ENCODE measurements at regions not wholly inside any gene's neighbourhood (a gene's known extent, or its start where the extent isn't known, plus 50 kb on each side); places are given as distances from the start of the nearest gene placed in this dataset.
"Not testable (repeated sequence)": the region's sequence is repeated elsewhere in the genome, so short reads cannot be mapped to it uniquely, and the experiment has no call there.

DNA sequence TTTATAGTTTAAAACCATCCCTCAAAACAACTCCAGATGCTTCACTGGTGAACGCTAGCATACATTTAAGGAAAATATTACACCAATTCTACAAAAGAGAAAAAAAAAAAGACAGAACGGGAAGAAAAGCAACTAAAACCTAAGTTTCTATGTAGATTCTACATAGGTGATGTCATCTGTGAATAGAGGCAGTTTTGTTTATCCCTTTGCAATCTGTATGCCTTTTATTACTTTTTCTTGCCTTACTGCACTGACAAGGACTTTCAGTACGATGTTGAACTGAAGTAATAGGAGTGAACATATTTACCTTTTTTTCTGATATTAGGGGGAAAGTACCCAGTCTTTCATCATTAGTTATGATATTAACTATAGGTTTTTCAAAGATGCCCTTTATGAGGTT is 101.7 kb upstream of the HAO2 start:
- H3K4me1 ChIP-seq (ENCODE audit: insufficient read depth), result no peaks in the 10 kb centered on the region
- H3K4me3 ChIP-seq (ENCODE audit: low read depth, low read length), result no peak overlapping the region
- no peaks in the 10 kb centered on the region for H3K36me3 ChIP-seq (ENCODE audit: insufficient read depth)
- WGBS, result 71% methylated on average over 3 of the region's 3 CpGs
- no peak for DNase-seq (ENCODE audit: extremely low spot score)
- H3K27ac ChIP-seq (ENCODE audit: low read depth), result no peak overlapping the region

DNA sequence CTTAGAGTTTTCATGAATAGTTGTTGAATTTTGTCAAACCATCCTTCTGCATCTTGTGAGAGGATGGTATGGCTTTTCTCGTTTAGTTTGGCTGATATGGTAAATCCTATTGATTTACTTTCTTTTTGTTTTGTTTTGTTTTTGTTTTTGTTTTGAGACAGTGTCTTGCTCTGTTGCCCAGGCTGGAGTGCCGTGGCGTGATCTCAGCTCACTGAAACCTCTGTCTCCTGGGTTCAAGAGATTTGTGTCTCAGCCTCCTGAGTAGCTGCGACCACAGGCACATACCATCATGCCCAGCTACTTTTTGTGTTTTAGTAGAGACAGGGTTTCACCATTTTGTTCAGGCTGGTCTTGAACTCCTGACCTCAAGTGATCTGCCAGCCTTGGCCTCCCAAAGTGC is 101.3 kb upstream of the HAO2 start:
- not testable (repeated sequence) for H3K4me1 ChIP-seq (ENCODE audit: insufficient read depth); H3K36me3 ChIP-seq (ENCODE audit: insufficient read depth); H3K27ac ChIP-seq (ENCODE audit: low read depth); H3K4me3 ChIP-seq (ENCODE audit: low read depth, low read length); DNase-seq (ENCODE audit: extremely low spot score)
- 89% methylated on average over 4 of the region's 4 CpGs for WGBS

GRCh38 chr1:119268879-119269278 is 99.7 kb upstream of the HAO2 start:
- 95% methylated on average over 1 of the region's 1 CpG for WGBS
- DNase-seq (ENCODE audit: extremely low spot score), result no peak
- no peak overlapping the region for H3K27ac ChIP-seq (ENCODE audit: low read depth)
- no peak overlapping the region for H3K4me3 ChIP-seq (ENCODE audit: low read depth, low read length)
- H3K4me1 ChIP-seq (ENCODE audit: insufficient read depth), result no peaks in the 10 kb centered on the region
- no peaks in the 10 kb centered on the region for H3K36me3 ChIP-seq (ENCODE audit: insufficient read depth)

DNA sequence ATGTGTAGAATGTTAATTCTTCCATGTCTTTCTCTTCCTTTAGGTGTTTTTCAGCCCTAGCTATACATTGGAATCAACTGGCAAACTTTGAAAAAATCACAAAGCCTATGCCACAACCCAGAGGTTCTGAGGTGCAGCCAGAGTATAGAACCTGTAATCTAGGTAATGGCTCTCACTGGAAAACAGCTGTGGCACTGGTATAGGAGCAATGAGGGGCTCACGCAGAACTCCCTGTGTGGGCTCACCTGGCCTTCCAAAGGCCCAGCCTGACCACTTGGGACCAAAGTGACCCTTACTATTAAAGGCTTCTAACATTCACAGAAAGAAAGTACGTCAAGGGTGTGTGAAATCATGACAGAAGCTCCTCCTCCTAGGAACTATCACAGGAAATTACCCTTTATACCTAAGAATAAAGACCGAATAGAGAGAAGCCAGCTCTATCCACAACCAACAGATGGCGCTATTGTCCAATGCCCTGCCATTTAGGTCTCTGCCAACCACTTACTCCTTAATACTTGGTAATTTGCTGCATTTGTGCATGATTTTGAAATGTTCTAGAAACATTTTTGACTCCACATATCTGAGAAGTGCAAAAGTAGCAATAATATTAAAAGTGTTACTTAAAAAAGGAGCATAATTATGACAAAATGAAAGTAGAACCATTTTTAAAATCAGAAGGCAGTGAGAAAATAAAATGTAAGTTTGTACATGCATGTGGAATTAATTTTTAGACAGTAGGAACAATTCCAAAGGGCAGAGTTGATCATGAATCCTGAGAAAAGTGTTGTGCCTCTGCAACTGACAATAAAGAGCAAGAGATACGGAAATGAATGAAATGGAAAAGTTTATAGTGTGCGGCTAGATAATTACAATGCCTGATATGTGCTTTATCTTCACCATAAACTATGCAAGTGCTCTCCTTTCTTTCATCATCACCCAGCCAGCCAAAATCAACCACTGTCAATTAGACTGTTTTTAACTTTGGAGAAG is 93.1 kb upstream of the HAO2 start:
- Histone ChIP-seq H3K27ac (ENCODE audit: low read depth) (no peak overlapping the region), H3K4me1 (ENCODE audit: insufficient read depth) (no peaks in the 10 kb centered on the region), H3K4me3 (ENCODE audit: low read depth, low read length) (no peak overlapping the region), H3K36me3 (ENCODE audit: insufficient read depth) (no peaks in the 10 kb centered on the region)
- DNase-seq (ENCODE audit: extremely low spot score), result no peak
- 46% methylated on average over 6 of the region's 6 CpGs for WGBS

DNA sequence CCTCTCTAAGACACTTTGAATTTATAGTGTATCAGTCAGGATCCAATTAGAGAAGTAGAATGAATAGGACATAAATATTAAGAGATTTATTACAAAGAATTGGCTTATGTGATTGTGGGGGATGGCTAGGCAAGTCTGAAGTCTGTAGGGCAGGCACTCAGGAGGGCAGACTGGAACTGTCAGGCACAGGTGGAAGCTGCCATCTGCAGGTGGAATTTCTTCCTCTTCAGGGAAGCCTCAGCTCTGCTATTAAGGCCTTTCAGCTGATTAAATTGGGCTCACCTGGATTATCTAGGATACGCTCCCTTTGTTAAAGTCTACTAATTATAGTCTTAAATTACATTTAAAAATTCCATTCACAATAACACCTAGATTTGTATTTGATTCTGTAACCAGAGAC is 92.0 kb upstream of the HAO2 start:
- Histone ChIP-seq H3K36me3 (ENCODE audit: insufficient read depth) (no peaks in the 10 kb centered on the region), H3K27ac (ENCODE audit: low read depth) (no peak overlapping the region), H3K4me1 (ENCODE audit: insufficient read depth) (no peaks in the 10 kb centered on the region), H3K4me3 (ENCODE audit: low read depth, low read length) (no peak overlapping the region)
- no peak for DNase-seq (ENCODE audit: extremely low spot score)
- WGBS, result 100% methylated on average over 1 of the region's 1 CpG

DNA sequence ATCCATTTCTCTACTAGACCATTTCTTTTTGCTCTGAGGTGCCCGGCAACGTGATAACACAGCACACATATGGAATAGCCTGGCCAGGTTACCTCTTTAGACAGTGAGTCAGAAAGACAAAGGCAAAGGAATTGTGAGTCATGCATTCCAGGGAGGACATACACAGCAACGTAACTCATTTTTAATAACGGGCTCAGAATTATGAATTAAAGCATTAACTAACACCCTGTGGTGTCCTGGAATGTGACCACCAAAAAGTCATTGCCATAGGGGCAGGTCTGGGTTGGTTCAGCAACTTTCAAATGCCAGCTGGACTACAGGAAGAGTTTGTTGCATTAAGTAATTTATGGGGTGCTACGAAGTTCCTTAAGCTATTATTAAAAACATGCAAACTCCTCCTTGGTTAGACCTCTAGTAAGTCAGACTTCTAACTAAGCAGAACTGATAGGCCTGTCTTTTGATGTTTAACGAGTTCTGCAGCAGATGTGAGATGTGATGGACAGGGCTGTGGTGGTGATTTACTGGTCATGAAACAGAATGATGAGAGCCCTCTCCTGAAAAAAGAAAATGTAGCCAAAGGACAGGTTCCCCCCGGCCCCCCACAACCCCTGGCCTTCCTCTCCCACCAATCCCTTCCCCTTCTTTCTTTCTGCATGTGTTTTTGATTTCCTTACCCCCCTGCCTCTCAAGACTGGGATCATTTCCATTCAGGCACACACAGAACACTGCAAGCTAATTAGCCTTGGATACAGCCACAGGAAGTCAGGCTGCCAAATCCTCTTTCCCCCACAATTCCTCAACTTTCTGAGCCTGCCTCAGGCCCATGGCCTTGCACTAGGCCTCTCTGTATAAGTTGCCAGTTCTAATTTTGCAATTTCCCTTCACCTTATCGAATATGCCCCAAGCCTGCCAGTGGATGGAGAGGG is 88.9 kb upstream of the HAO2 start:
- no peaks in the 10 kb centered on the region for H3K4me1 ChIP-seq (ENCODE audit: insufficient read depth)
- no peak for DNase-seq (ENCODE audit: extremely low spot score)
- H3K36me3 ChIP-seq (ENCODE audit: insufficient read depth), result no peaks in the 10 kb centered on the region
- no peak overlapping the region for H3K4me3 ChIP-seq (ENCODE audit: low read depth, low read length)
- H3K27ac ChIP-seq (ENCODE audit: low read depth), result no peak overlapping the region
- 52% methylated on average over 8 of the region's 8 CpGs for WGBS

GRCh38 chr1:119285482-119285881 is 83.1 kb upstream of the HAO2 start:
- 43% methylated on average over 2 of the region's 2 CpGs for WGBS
- DNase-seq (ENCODE audit: extremely low spot score), result no peak
- Histone ChIP-seq H3K27ac (ENCODE audit: low read depth) (peak overlapping the region; percentile 45), H3K4me1 (ENCODE audit: insufficient read depth) (no peaks in the 10 kb centered on the region), H3K4me3 (ENCODE audit: low read depth, low read length) (no peak overlapping the region), H3K36me3 (ENCODE audit: insufficient read depth) (no peaks in the 10 kb centered on the region)

- DNase-seq (ENCODE audit: extremely low spot score), result no peak
- H3K27ac ChIP-seq (ENCODE audit: low read depth), result no peak overlapping the region
- no peak overlapping the region for H3K4me3 ChIP-seq (ENCODE audit: low read depth, low read length)
- H3K36me3 ChIP-seq (ENCODE audit: insufficient read depth), result no peaks in the 10 kb centered on the region
- H3K4me1 ChIP-seq (ENCODE audit: insufficient read depth), result no peaks in the 10 kb centered on the region
- 55% methylated on average over 8 of the region's 8 CpGs for WGBS
Observed at GRCh38 chr1:119286587-119287181, 81.9 kb upstream of the HAO2 start.

GRCh38 chr1:119288751-119289150 is 79.8 kb upstream of the HAO2 start:
- H3K36me3 ChIP-seq (ENCODE audit: insufficient read depth), result no peaks in the 10 kb centered on the region
- DNase-seq (ENCODE audit: extremely low spot score), result no peak
- no peaks in the 10 kb centered on the region for H3K4me1 ChIP-seq (ENCODE audit: insufficient read depth)
- 81% methylated on average over 3 of the region's 3 CpGs for WGBS
- H3K4me3 ChIP-seq (ENCODE audit: low read depth, low read length), result no peak overlapping the region
- H3K27ac ChIP-seq (ENCODE audit: low read depth), result no peak overlapping the region

GRCh38 chr1:119290297-119290696 is 78.3 kb upstream of the HAO2 start:
- H3K27ac ChIP-seq (ENCODE audit: low read depth), result no peak overlapping the region
- no peaks in the 10 kb centered on the region for H3K36me3 ChIP-seq (ENCODE audit: insufficient read depth)
- no peak overlapping the region for H3K4me3 ChIP-seq (ENCODE audit: low read depth, low read length)
- 84% methylated on average over 4 of the region's 4 CpGs for WGBS
- no peak for DNase-seq (ENCODE audit: extremely low spot score)
- no peaks in the 10 kb centered on the region for H3K4me1 ChIP-seq (ENCODE audit: insufficient read depth)

- WGBS, result 70% methylated on average over 2 of the region's 2 CpGs
- Histone ChIP-seq H3K4me3 (ENCODE audit: low read depth, low read length) (no peak overlapping the region), H3K36me3 (ENCODE audit: insufficient read depth) (no peaks in the 10 kb centered on the region), H3K27ac (ENCODE audit: low read depth) (no peak overlapping the region), H3K4me1 (ENCODE audit: insufficient read depth) (no peaks in the 10 kb centered on the region)
- no peak for DNase-seq (ENCODE audit: extremely low spot score)
Observed at GRCh38 chr1:119291611-119292206, 76.9 kb upstream of the HAO2 start.

- DNase-seq (ENCODE audit: extremely low spot score), result no peak
- no peaks in the 10 kb centered on the region for H3K4me1 ChIP-seq (ENCODE audit: insufficient read depth)
- no peaks in the 10 kb centered on the region for H3K36me3 ChIP-seq (ENCODE audit: insufficient read depth)
- 79% methylated on average over 3 of the region's 3 CpGs for WGBS
- H3K4me3 ChIP-seq (ENCODE audit: low read depth, low read length), result no peak overlapping the region
- no peak overlapping the region for H3K27ac ChIP-seq (ENCODE audit: low read depth)
Observed at GRCh38 chr1:119293797-119294196, 74.8 kb upstream of the HAO2 start.

DNA sequence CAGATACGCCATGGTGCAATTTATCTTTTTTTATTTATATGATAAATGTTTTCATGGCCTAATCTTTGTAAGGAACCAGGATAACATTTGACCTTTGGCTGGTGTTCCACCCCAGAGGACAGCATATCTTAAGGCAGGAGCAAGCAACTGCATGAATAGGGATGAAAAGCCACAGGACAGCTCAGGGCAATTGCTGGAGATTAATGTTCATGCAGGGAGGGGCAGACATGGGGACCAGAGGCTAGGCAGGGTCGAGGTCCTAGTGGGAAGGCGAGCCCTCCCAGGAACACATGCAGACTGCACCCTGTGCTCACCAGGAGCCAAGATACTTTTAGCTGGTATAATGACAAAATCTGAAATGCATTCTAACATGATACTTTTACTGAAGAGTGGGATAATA is 74.4 kb upstream of the HAO2 start:
- no peak for DNase-seq (ENCODE audit: extremely low spot score)
- H3K4me3 ChIP-seq (ENCODE audit: low read depth, low read length), result no peak overlapping the region
- no peak overlapping the region for H3K27ac ChIP-seq (ENCODE audit: low read depth)
- H3K36me3 ChIP-seq (ENCODE audit: insufficient read depth), result no peaks in the 10 kb centered on the region
- H3K4me1 ChIP-seq (ENCODE audit: insufficient read depth), result no peaks in the 10 kb centered on the region
- 66% methylated on average over 3 of the region's 3 CpGs for WGBS
